IMR-90 (cell line): ENCODE measurements at regions not wholly inside any gene's neighbourhood (a gene's known extent, or its start where the extent isn't known, plus 50 kb on each side); places are given as distances from the start of the nearest gene placed in this dataset.

Experiments used
- CEBPB ChIP-seq: IDR thresholded peaks from 2 replicates; pipeline ENCODE4 v1.6.1; 2012; ENCODE audit warnings: low read depth, low read length, improper control_type of control experiment
- MAZ ChIP-seq: IDR thresholded peaks from 2 replicates; pipeline ENCODE4 v1.6.1; 2012; ENCODE audit warnings: low read depth, mild to moderate bottlenecking, low read length, improper control_type of control experiment, moderate library complexity, borderline replicate concordance
- MXI1 ChIP-seq: IDR thresholded peaks from 2 replicates; pipeline ENCODE4 v1.6.1; 2012; ENCODE audit warnings: low read depth, mild to moderate bottlenecking, low read length, moderate library complexity, borderline replicate concordance
- POLR2A ChIP-seq: IDR thresholded peaks from 2 replicates; pipeline ENCODE4 v1.6.1; 2012; ENCODE audit warnings: mild to moderate bottlenecking, low read depth, low read length
- TF ChIP-seq, protein P1 (sequence below): conservative IDR thresholded peaks from 2 replicates; pipeline ENCODE4 v1.5.1; 2012; ENCODE audit warnings: mild to moderate bottlenecking, low read depth, low read length, improper control_type of control experiment

DNA sequence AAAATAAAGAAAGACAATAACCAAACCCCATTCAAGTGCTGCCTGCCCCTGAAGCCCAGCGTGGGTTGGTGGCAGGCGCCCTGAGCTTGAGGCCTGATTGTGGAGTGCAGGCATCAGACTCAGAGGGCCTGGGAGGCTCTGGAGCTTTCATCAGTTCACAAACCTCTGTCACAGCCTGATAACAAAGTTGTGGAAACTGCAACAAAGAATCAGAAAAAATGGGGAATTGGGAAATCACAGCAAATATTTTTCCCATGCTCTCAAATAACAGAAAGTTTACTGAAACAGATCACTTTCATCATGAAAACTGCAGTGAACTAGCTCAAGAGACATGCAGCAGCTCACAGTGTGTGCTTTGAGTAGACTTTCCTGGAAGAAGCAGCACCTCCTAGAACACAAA is 793.6 kb downstream of the UQCRFS1 start:
- TF ChIP-seq, protein P1, sequence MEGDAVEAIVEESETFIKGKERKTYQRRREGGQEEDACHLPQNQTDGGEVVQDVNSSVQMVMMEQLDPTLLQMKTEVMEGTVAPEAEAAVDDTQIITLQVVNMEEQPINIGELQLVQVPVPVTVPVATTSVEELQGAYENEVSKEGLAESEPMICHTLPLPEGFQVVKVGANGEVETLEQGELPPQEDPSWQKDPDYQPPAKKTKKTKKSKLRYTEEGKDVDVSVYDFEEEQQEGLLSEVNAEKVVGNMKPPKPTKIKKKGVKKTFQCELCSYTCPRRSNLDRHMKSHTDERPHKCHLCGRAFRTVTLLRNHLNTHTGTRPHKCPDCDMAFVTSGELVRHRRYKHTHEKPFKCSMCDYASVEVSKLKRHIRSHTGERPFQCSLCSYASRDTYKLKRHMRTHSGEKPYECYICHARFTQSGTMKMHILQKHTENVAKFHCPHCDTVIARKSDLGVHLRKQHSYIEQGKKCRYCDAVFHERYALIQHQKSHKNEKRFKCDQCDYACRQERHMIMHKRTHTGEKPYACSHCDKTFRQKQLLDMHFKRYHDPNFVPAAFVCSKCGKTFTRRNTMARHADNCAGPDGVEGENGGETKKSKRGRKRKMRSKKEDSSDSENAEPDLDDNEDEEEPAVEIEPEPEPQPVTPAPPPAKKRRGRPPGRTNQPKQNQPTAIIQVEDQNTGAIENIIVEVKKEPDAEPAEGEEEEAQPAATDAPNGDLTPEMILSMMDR, result no peak
- no peak for TF ChIP-seq POLR2A
- no peak for TF ChIP-seq MXI1
- no peak for TF ChIP-seq CEBPB
- TF ChIP-seq MAZ, result no peak
